SK-N-SH (cell line): ENCODE measurements at regions not wholly inside any gene's neighbourhood (a gene's known extent, or its start where the extent isn't known, plus 50 kb on each side); places are given as distances from the start of the nearest gene placed in this dataset.

ENCODE experiments used
- CTCF ChIP-seq: fragments of 200-600 bp; sonication (generic); IDR thresholded peaks from 2 replicates; pipeline ENCODE4 v1.6.1; 2017; ENCODE audit warnings: antibody characterized with exemption, mild to moderate bottlenecking, moderate library complexity
- EZH2phosphoT487 ChIP-seq: fragments of 200-600 bp; sonication (generic); IDR thresholded peaks from 2 replicates; pipeline ENCODE4 v1.6.1; 2017; ENCODE audit warnings: low read depth, mixed run types, mild to moderate bottlenecking, antibody characterized with exemption, moderate library complexity, borderline replicate concordance
- FOSL2 ChIP-seq: IDR thresholded peaks from 2 replicates; pipeline ENCODE4 v1.4.0; 2012; ENCODE audit warnings: low read depth, mild to moderate bottlenecking, moderate library complexity, borderline replicate concordance
- FOXJ3 ChIP-seq: sonication (generic); formaldehyde crosslinking; IDR thresholded peaks from 2 replicates; pipeline ENCODE4 v1.5.1; 2020; ENCODE audit warnings: mild to moderate bottlenecking, missing genetic modification reagents
- MAX ChIP-seq: IDR thresholded peaks from 2 replicates; pipeline ENCODE4 v1.4.0; 2012; ENCODE audit warnings: low read depth
- PBX3 ChIP-seq: IDR thresholded peaks from 2 replicates; pipeline ENCODE4; 2012
- POLR2AphosphoS5 ChIP-seq: IDR thresholded peaks from 2 replicates; pipeline ENCODE4 v1.6.1; 2012; ENCODE audit warnings: low read depth, low read length
- RFX5 ChIP-seq: IDR thresholded peaks from 2 replicates; pipeline ENCODE4 v1.6.1; 2012; ENCODE audit warnings: mild to moderate bottlenecking, improper control_type of control experiment, low read length
- YY1 ChIP-seq: IDR thresholded peaks from 2 replicates; pipeline ENCODE4 v1.4.0; 2012; ENCODE audit warnings: low read depth, mild to moderate bottlenecking

GRCh38 chr2:101540518-101540917, 65.6 kb upstream of the RFX8 start:
- TF ChIP-seq EZH2phosphoT487 (no peak), CTCF (no peak), POLR2AphosphoS5 (no peak), YY1 (no peak), PBX3 (no peak), FOXJ3 (CRISPR knock-in tag) (no peak), FOSL2 (no peak), RFX5 (no peak), MAX (no peak)
